IPS-20b (cell line): ENCODE measurements at regions not wholly inside any gene's neighbourhood (a gene's known extent, or its start where the extent isn't known, plus 50 kb on each side); places are given as distances from the start of the nearest gene placed in this dataset.

Experiments used
- H3K27ac ChIP-seq: one replicate; pipeline ENCODE4 v1.5.1; 2013; ENCODE audit warnings: low read length
- H3K27me3 ChIP-seq: 2 replicates; pipeline ENCODE4 v1.6.1; 2013; ENCODE audit warnings: mild to moderate bottlenecking, low read length, inconsistent platforms; ENCODE audit not compliant: insufficient read depth
- H3K36me3 ChIP-seq: 2 replicates; pipeline ENCODE4 v1.6.1; 2013; ENCODE audit warnings: low read depth, mild to moderate bottlenecking, inconsistent platforms, low read length, moderate library complexity; ENCODE audit not compliant: insufficient read depth
- H3K4me1 ChIP-seq: 2 replicates; pipeline ENCODE4 v1.6.1; 2013; ENCODE audit warnings: mild to moderate bottlenecking, control low read depth, inconsistent platforms, low read length, moderate library complexity; ENCODE audit not compliant: insufficient read depth
- H3K4me3 ChIP-seq: 2 replicates; pipeline ENCODE4 v1.5.1; 2013; ENCODE audit warnings: mild to moderate bottlenecking, low read length, inconsistent platforms
- H3K9ac ChIP-seq: 2 replicates; pipeline ENCODE4 v1.6.1; 2013; ENCODE audit warnings: low read depth, mild to moderate bottlenecking, inconsistent platforms, low read length, moderate library complexity
- H3K9me3 ChIP-seq: 2 replicates; pipeline ENCODE4 v1.6.1; 2013; ENCODE audit warnings: mild to moderate bottlenecking, low read depth, low read length, inconsistent platforms; ENCODE audit not compliant: insufficient read depth

DNA sequence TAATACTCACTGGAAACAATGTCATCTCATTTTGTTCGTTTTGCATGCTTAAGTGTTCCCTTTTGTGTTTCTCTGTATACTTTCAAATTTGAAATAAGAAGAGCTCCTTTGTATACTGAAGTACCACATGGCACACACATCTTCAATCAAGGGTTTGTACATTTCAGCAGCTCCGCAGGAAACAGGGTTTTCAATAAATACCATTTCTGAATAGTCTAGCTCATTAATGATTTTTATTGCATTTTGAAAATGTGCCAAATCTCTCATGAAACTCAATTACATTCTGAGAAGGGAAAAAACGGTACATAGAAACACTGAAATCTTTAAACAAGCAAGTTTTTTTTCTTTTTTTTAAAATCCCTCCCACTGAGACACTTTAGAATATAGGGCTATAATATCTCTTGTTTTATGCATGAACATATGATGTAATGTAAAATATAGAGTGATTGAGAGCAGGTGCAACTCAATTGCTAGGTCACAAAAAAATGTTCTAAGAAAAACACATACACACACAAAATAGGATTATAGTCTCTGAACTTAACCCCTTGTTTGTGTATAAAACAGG is 914.2 kb upstream of the PCDH7 start:
- H3K4me1 ChIP-seq = no peaks in the 10 kb centered on the region
- peaks cover 22% of the 10 kb centered on the region for H3K9me3 ChIP-seq
- no peaks in the 10 kb centered on the region for H3K27me3 ChIP-seq
- no peak overlapping the region for H3K27ac ChIP-seq
- no peak overlapping the region for H3K9ac ChIP-seq
- H3K36me3 ChIP-seq = no peaks in the 10 kb centered on the region
- no peak overlapping the region for H3K4me3 ChIP-seq

- H3K27me3 ChIP-seq = no peaks in the 10 kb centered on the region
- no peak overlapping the region for H3K4me3 ChIP-seq
- no peak overlapping the region for H3K27ac ChIP-seq
- no peaks in the 10 kb centered on the region for H3K36me3 ChIP-seq
- no peaks in the 10 kb centered on the region for H3K9me3 ChIP-seq
- H3K9ac ChIP-seq = no peak overlapping the region
- no peaks in the 10 kb centered on the region for H3K4me1 ChIP-seq
Observed at GRCh38 chr4:29817961-29818360, 902.2 kb upstream of the PCDH7 start.

DNA sequence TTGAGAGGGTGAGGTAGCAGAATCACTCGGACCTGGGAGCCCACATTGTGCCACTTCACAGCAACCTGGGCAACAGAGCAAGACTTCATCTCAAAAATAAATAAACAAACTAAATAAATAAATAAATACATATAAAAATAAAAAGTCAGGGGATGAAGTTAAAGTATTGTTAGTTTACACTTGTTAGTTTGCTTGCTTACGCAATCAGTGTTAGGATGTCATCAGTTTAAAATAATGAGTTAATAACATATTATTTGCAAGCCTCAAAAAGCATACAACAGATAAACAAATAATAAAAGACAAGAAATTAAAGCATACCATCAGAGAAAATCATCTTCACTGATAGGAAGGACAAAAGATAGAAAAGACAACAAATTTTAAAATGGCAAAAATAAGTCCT is 891.1 kb upstream of the PCDH7 start:
- Histone ChIP-seq H3K9ac (no peak overlapping the region), H3K4me3 (no peak overlapping the region), H3K27me3 (no peaks in the 10 kb centered on the region), H3K36me3 (no peaks in the 10 kb centered on the region), H3K27ac (no peak overlapping the region), H3K4me1 (no peaks in the 10 kb centered on the region), H3K9me3 (no peaks in the 10 kb centered on the region)

DNA sequence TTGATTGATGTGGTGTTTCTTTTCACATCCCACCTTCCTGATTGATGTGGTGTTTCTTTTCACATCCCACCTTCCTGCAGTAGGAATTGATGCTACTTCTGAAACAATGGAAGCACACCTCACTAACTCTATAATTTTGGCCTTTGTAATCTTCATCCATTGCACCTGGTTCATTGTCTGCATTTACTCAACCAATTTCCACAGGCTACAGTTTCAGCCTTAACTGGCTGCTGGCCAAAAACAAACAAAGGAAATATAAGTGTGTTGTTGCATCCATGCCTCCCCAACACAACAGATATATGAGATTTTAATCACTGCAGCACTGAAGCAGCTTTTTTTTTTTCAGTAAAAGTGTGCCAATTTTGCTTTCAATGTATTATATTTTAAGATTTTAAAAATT is 867.6 kb upstream of the PCDH7 start:
- H3K9me3 ChIP-seq = no peaks in the 10 kb centered on the region
- H3K27ac ChIP-seq = no peak overlapping the region
- H3K27me3 ChIP-seq = no peaks in the 10 kb centered on the region
- H3K4me3 ChIP-seq = no peak overlapping the region
- no peaks in the 10 kb centered on the region for H3K36me3 ChIP-seq
- no peak overlapping the region for H3K9ac ChIP-seq
- H3K4me1 ChIP-seq = peaks cover 6% of the 10 kb centered on the region; the same call in 1 of the 2 replicates

- H3K27ac ChIP-seq = no peak overlapping the region
- H3K9me3 ChIP-seq = no peaks in the 10 kb centered on the region
- no peak overlapping the region for H3K9ac ChIP-seq
- no peak overlapping the region for H3K4me3 ChIP-seq
- H3K4me1 ChIP-seq = peaks cover 10% of the 10 kb centered on the region; the same call in 1 of the 2 replicates
- H3K36me3 ChIP-seq = no peaks in the 10 kb centered on the region
- no peaks in the 10 kb centered on the region for H3K27me3 ChIP-seq
Observed at GRCh38 chr4:29853833-29854232, 866.3 kb upstream of the PCDH7 start.

- Histone ChIP-seq H3K27ac (no peak overlapping the region), H3K9me3 (peaks cover 55% of the 10 kb centered on the region), H3K36me3 (no peaks in the 10 kb centered on the region), H3K4me1 (peaks cover 5% of the 10 kb centered on the region; the same call in 1 of the 2 replicates), H3K27me3 (no peaks in the 10 kb centered on the region), H3K4me3 (no peak overlapping the region), H3K9ac (no peak overlapping the region)
Observed at GRCh38 chr4:29861307-29861706, 858.9 kb upstream of the PCDH7 start.

DNA sequence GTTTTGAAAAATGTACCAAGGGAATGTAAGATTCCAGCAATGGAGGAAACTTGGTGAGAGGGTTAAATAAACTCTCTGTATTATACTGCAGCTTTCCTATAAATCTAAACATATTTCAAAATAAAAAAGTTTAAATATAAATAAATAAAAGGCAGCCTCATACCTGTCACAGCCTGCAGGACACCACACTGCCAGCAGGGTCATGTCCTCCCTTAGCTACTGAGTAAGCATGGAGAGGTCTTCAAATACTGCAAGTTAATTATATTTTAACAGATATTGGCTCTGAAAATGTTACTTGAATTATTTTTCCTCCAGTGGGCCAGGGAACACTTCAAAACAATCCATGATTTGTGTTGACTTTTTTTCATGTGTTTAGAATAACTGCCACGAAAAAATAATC is 852.8 kb upstream of the PCDH7 start:
- no peak overlapping the region for H3K4me3 ChIP-seq
- no peak overlapping the region for H3K27ac ChIP-seq
- H3K9ac ChIP-seq = no peak overlapping the region
- no peaks in the 10 kb centered on the region for H3K4me1 ChIP-seq
- H3K27me3 ChIP-seq = no peaks in the 10 kb centered on the region
- H3K36me3 ChIP-seq = no peaks in the 10 kb centered on the region
- peaks cover 43% of the 10 kb centered on the region for H3K9me3 ChIP-seq

- no peaks in the 10 kb centered on the region for H3K9me3 ChIP-seq
- no peaks in the 10 kb centered on the region for H3K36me3 ChIP-seq
- H3K9ac ChIP-seq = no peak overlapping the region
- H3K27ac ChIP-seq = no peak overlapping the region
- H3K4me3 ChIP-seq = no peak overlapping the region
- no peaks in the 10 kb centered on the region for H3K27me3 ChIP-seq
- no peaks in the 10 kb centered on the region for H3K4me1 ChIP-seq
Observed at GRCh38 chr4:29900336-29900735, 819.8 kb upstream of the PCDH7 start.

- no peaks in the 10 kb centered on the region for H3K9me3 ChIP-seq
- H3K4me1 ChIP-seq = no peaks in the 10 kb centered on the region
- H3K9ac ChIP-seq = no peak overlapping the region
- no peaks in the 10 kb centered on the region for H3K36me3 ChIP-seq
- no peak overlapping the region for H3K27ac ChIP-seq
- H3K27me3 ChIP-seq = no peaks in the 10 kb centered on the region
- H3K4me3 ChIP-seq = no peak overlapping the region
Observed at GRCh38 chr4:29908276-29908675, 811.9 kb upstream of the PCDH7 start.

DNA sequence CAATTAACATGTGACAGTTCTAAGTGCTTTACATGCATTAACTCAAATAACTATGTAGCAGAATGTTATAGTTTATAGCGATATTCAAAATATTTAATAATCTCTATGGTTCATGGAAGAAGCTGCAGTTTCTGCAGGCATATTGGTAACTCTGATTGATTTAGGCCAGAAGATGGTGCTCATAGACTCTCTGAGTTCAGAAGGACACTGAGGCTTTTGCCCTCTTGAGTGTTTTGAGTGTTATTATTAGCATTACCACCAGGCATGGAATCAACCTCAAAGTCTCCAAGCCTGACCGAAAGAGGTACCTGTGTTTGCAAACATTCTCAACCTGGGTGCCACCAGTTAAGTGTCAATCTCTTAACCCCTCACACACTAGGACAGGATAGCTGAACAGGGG is 792.3 kb upstream of the PCDH7 start:
- Histone ChIP-seq H3K9me3 (no peaks in the 10 kb centered on the region), H3K27me3 (no peaks in the 10 kb centered on the region), H3K4me1 (no peaks in the 10 kb centered on the region), H3K27ac (no peak overlapping the region), H3K36me3 (no peaks in the 10 kb centered on the region), H3K9ac (no peak overlapping the region), H3K4me3 (no peak overlapping the region)

GRCh38 chr4:29948451-29948850 is 771.7 kb upstream of the PCDH7 start:
- no peak overlapping the region for H3K9ac ChIP-seq
- no peaks in the 10 kb centered on the region for H3K27me3 ChIP-seq
- H3K4me3 ChIP-seq = no peak overlapping the region
- H3K27ac ChIP-seq = no peak overlapping the region
- no peaks in the 10 kb centered on the region for H3K36me3 ChIP-seq
- H3K9me3 ChIP-seq = no peaks in the 10 kb centered on the region
- H3K4me1 ChIP-seq = no peaks in the 10 kb centered on the region

- Histone ChIP-seq H3K9me3 (no peaks in the 10 kb centered on the region), H3K27ac (no peak overlapping the region), H3K9ac (no peak overlapping the region), H3K4me3 (no peak overlapping the region), H3K36me3 (no peaks in the 10 kb centered on the region), H3K27me3 (no peaks in the 10 kb centered on the region), H3K4me1 (no peaks in the 10 kb centered on the region)
Observed at GRCh38 chr4:29948858-29949257, 771.3 kb upstream of the PCDH7 start.
